Esophagus squamous epithelium (tissue), 5 donors: ENCODE measurements at regions not wholly inside any gene's neighbourhood (a gene's known extent, or its start where the extent isn't known, plus 50 kb on each side); places are given as distances from the start of the nearest gene placed in this dataset.

ENCODE experiments used
- DNase-seq: peaks from one replicate; lab custom pipeline; 2025; lab: John Stamatoyannopoulos, UW
- H3K27ac ChIP-seq, 4 donors: fragments of 200-600 bp; sonication (generic); one replicate each; pipeline ENCODE4 v1.5.1; 2016 to 2019; ENCODE audit warnings: mild to moderate bottlenecking in 1 of 4
- H3K27me3 ChIP-seq, 4 donors: fragments of 200-600 bp; sonication (generic); 1 replicate in 3 of 4; 2 replicates in 1 of 4; pipeline versions ENCODE4 v1.5.1 to v1.6.0; 2017 to 2021; ENCODE audit warnings: antibody characterized with exemption in 1 of 4
- H3K36me3 ChIP-seq, 3 donors: fragments of 200-600 bp; sonication (generic); one replicate each; pipeline ENCODE4 v1.5.1; 2016 to 2019
- H3K4me1 ChIP-seq, 3 donors: fragments of 200-600 bp; sonication (generic); one replicate each; pipeline ENCODE4 v1.5.1; 2017 to 2019
- H3K4me3 ChIP-seq, 4 donors: fragments of 200-600 bp; sonication (generic); 1 replicate in 3 of 4; 2 replicates in 1 of 4; pipeline ENCODE4 v1.5.1; 2016 to 2019; ENCODE audit warnings: mild to moderate bottlenecking in 2 of 4, moderate library complexity in 1 of 4
- H3K9me3 ChIP-seq, 3 donors: fragments of 200-600 bp; sonication (generic); one replicate each; pipeline ENCODE4 v1.5.1; 2016 to 2019
- POLR2A ChIP-seq, 4 donors: fragments of 450-650 bp; IDR thresholded peaks; one replicate each; pipeline ENCODE4 v1.6.1; 2017; ENCODE audit warnings: antibody characterized with exemption in 4 of 4, mild to moderate bottlenecking in 4 of 4, moderate library complexity in 3 of 4
- WGBS, 2 donors: methylation state at CpG; one replicate each; pipeline ENCODE4 v1.1.5; 2018; 5-methylcytosine and 5-hydroxymethylcytosine counted together
- intact Hi-C: fragments of 100-400 bp; cut with DNase I; formaldehyde crosslinking; loops from one replicate; pipeline ENCODE4 v1.15.0; 2022
- TF ChIP-seq, protein P1 (sequence below), 6 experiments: fragments of 450-650 bp in 4 of 6; fragments of 200-600 bp in 2 of 6; sonication (generic) in 2 of 6; IDR thresholded peaks; one replicate each; pipeline ENCODE4 v1.5.1; 2016 to 2019; ENCODE audit warnings: antibody characterized with exemption in 6 of 6, mild to moderate bottlenecking in 4 of 6, moderate library complexity in 4 of 6
- donor health status: DM: yes; HTN: yes; CAD: no.

DNA sequence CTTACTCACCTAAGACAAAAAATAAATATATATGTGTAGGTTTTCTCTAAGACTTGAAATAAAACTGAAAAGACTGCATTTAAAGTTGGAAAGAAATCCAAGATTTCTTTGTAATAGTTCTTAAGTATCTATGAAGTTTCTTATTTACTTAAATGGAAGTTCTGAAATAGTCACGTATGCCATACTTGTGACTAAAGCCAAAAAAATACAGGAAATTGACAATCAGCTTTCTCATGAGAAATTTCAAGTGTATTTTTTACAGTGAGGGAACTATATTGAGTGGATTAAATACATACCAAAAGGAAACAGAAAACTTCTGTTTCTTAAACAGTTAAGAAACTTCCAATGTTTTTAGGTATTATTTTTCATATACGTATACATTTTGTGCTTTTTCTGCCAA lies 188.1 kb downstream of the DPY19L2 start:
- no peak for DNase-seq
- intact Hi-C loops = no loop called here

DNA sequence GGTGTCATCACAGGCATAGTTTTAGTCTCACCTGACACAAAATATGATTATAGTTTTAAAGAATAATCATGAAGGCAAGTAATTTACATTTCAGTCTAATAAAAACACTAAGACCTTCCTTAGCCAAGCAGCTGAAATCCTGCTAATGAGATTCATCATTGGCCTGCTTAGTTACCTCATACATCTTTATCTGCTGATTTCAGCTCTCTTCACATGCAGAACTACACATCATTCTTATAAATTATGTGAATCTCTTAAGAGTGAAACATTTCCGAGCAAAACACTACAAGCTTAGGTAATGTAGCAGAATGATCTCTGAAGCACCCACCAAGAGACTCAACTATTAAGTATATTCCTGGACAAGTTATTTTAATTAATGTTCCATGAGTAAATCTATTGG lies 198.1 kb downstream of the DPY19L2 start:
- no peaks in the 10 kb centered on the region for H3K4me1 ChIP-seq
- H3K36me3 ChIP-seq = no peaks in the 10 kb centered on the region
- H3K27ac ChIP-seq = no peak overlapping the region
- no peaks in the 10 kb centered on the region for H3K9me3 ChIP-seq
- 89 to 92% methylated on average over 1 of the region's 1 CpG for WGBS, 2 donors
- H3K4me3 ChIP-seq = no peak overlapping the region
- H3K27me3 ChIP-seq = no peaks in the 10 kb centered on the region
- DNase-seq = no peak
- intact Hi-C loops = no loop called here
- TF ChIP-seq, protein P1, sequence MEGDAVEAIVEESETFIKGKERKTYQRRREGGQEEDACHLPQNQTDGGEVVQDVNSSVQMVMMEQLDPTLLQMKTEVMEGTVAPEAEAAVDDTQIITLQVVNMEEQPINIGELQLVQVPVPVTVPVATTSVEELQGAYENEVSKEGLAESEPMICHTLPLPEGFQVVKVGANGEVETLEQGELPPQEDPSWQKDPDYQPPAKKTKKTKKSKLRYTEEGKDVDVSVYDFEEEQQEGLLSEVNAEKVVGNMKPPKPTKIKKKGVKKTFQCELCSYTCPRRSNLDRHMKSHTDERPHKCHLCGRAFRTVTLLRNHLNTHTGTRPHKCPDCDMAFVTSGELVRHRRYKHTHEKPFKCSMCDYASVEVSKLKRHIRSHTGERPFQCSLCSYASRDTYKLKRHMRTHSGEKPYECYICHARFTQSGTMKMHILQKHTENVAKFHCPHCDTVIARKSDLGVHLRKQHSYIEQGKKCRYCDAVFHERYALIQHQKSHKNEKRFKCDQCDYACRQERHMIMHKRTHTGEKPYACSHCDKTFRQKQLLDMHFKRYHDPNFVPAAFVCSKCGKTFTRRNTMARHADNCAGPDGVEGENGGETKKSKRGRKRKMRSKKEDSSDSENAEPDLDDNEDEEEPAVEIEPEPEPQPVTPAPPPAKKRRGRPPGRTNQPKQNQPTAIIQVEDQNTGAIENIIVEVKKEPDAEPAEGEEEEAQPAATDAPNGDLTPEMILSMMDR (IDR thresholded peaks at IDR 0.05) = no peak
- no peak for TF ChIP-seq POLR2A (IDR thresholded peaks at IDR 0.05)

More for the DNA sequence above, 188.1 kb downstream of the DPY19L2 start:
- 43 to 52% methylated on average over 2 of the region's 2 CpGs for WGBS, 2 donors
- no peaks in the 10 kb centered on the region for H3K36me3 ChIP-seq
- H3K27me3 ChIP-seq = no peaks in the 10 kb centered on the region
- no peak overlapping the region for H3K4me3 ChIP-seq
- H3K27ac ChIP-seq = no peak overlapping the region
- H3K4me1 ChIP-seq = no peaks in the 10 kb centered on the region
- no peak for TF ChIP-seq POLR2A (IDR thresholded peaks at IDR 0.05)
- TF ChIP-seq, protein P1 (IDR thresholded peaks at IDR 0.05) = no peak
- H3K9me3 ChIP-seq = no peaks in the 10 kb centered on the region

DNA sequence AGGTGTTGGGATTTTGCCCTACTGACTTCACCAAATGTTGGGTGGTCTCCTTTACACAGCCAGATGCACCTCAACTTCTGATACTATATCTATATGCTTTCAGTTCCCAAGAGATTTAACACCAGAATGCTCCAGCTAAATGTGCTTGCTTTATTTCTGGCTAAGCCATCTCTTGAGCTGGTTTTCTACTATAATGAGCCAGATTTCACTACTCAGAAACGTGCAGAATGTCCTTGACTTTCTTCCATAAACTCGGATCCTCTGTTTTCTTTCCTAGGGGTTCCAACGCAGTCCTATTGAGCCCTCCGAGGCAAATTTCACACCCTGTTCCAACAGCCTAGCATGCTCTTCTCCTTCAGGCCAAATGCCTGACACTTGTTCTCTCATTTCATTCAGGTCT lies 200.3 kb downstream of the DPY19L2 start:
- no peak for TF ChIP-seq POLR2A (IDR thresholded peaks at IDR 0.05)
- TF ChIP-seq, protein P1 (IDR thresholded peaks at IDR 0.05) = no peak
- intact Hi-C loops = no loop called here
- 67 to 71% methylated on average over 4 of the region's 4 CpGs for WGBS, 2 donors
- no peak for DNase-seq
- Histone ChIP-seq H3K9me3 (no peaks in the 10 kb centered on the region), H3K27ac (no peak overlapping the region), H3K27me3 (no peaks in the 10 kb centered on the region), H3K4me3 (no peak overlapping the region), H3K4me1 (no peaks in the 10 kb centered on the region), H3K36me3 (no peaks in the 10 kb centered on the region)

DNA sequence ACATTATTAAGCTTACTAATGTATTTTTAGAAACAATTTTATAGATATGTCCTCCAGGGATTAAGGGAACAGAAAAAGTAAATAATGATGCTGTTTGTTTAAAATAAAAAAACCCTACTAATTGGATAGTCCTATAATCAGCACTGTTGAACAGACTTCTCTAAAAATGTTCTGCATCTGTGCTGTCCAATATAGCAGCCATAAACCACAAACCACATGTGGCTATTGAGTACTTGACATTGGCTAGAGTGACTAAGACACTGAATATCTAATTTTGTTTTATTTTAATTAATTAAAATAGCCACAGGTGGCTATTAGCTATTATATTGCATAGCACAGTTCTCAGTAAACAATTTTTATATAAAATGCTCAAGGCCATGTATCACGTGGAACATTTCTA lies 210.4 kb downstream of the DPY19L2 start:
- TF ChIP-seq, protein P1 (IDR thresholded peaks at IDR 0.05) = no peak
- TF ChIP-seq POLR2A (IDR thresholded peaks at IDR 0.05) = no peak
- WGBS, 2 donors = 67 to 69% methylated on average over 1 of the region's 1 CpG
- Histone ChIP-seq H3K36me3 (no peaks in the 10 kb centered on the region), H3K4me3 (no peak overlapping the region), H3K27ac (no peak overlapping the region), H3K4me1 (no peaks in the 10 kb centered on the region), H3K27me3 (no peaks in the 10 kb centered on the region), H3K9me3 (no peaks in the 10 kb centered on the region)
- DNase-seq = no peak
- intact Hi-C loops = no loop called here

GRCh38 chr12:63457428-63457827 lies 210.9 kb downstream of the DPY19L2 start:
- Histone ChIP-seq H3K36me3 (no peaks in the 10 kb centered on the region), H3K4me1 (no peaks in the 10 kb centered on the region), H3K27me3 (no peaks in the 10 kb centered on the region), H3K27ac (no peak overlapping the region), H3K4me3 (no peak overlapping the region), H3K9me3 (no peaks in the 10 kb centered on the region)
- no peak for DNase-seq
- no peak for TF ChIP-seq POLR2A (IDR thresholded peaks at IDR 0.05)
- TF ChIP-seq, protein P1 (IDR thresholded peaks at IDR 0.05) = no peak
- intact Hi-C loops = no loop called here
